MM.1S (cell line): ENCODE measurements at regions not wholly inside any gene's neighbourhood (a gene's known extent, or its start where the extent isn't known, plus 50 kb on each side); places are given as distances from the start of the nearest gene placed in this dataset.

ENCODE experiments used
- DNase-seq: peaks from one replicate; pipeline ENCODE4 v3.0.0-alpha.2; 2015
- H2AFZ ChIP-seq: fragments of 300-600 bp; sonication (generic); 2 replicates; pipeline ENCODE4 v1.6.0; 2016; ENCODE audit warnings: antibody characterized with exemption, low read length
- H3F3A ChIP-seq: fragments of 300-600 bp; sonication (generic); 2 replicates; pipeline ENCODE4 v1.6.1; 2016; ENCODE audit warnings: mild to moderate bottlenecking, antibody characterized with exemption, low read length, moderate library complexity, mixed read lengths; ENCODE audit not compliant: insufficient read depth
- H3K27ac ChIP-seq: fragments of 300-600 bp; sonication (generic); 2 replicates; pipeline ENCODE4 v1.5.1; 2016; ENCODE audit warnings: mild to moderate bottlenecking, low read length
- H3K27me3 ChIP-seq: fragments of 300-600 bp; sonication (generic); replicated peaks from 2 replicates; pipeline ENCODE4 v1.6.0; 2016; ENCODE audit warnings: low read length; ENCODE audit not compliant: insufficient read depth
- H3K36me3 ChIP-seq: fragments of 300-600 bp; sonication (generic); replicated peaks from 2 replicates; pipeline ENCODE4 v1.6.1; 2016; ENCODE audit warnings: mild to moderate bottlenecking, low read length, mixed read lengths; ENCODE audit not compliant: insufficient read depth
- H3K4me1 ChIP-seq: fragments of 300-600 bp; sonication (generic); 2 replicates; pipeline ENCODE4 v1.6.1; 2016; ENCODE audit warnings: low read length, mixed read lengths
- H3K4me2 ChIP-seq: fragments of 300-600 bp; sonication (generic); 2 replicates; pipeline ENCODE4 v1.6.0; 2016; ENCODE audit warnings: low read depth, low read length
- H3K4me3 ChIP-seq: fragments of 300-600 bp; sonication (generic); 2 replicates; pipeline ENCODE4 v1.5.1; 2016; ENCODE audit warnings: low read length, mixed read lengths
- H3K79me2 ChIP-seq: fragments of 300-600 bp; sonication (generic); 2 replicates; pipeline ENCODE4 v1.6.1; 2016; ENCODE audit warnings: mixed run types, low read length, mixed read lengths
- H3K9ac ChIP-seq: fragments of 300-600 bp; sonication (generic); 2 replicates; pipeline ENCODE4 v1.6.1; 2016; ENCODE audit warnings: low read length, mixed read lengths
- H3K9me2 ChIP-seq: fragments of 300-600 bp; sonication (generic); replicated peaks from 2 replicates; pipeline ENCODE4 v1.6.1; 2016; ENCODE audit warnings: mild to moderate bottlenecking, low read length, mixed read lengths; ENCODE audit not compliant: insufficient read depth
- H3K9me3 ChIP-seq: fragments of 300-600 bp; sonication (generic); replicated peaks from 2 replicates; pipeline ENCODE4 v1.6.1; 2016; ENCODE audit warnings: mild to moderate bottlenecking, low read length, mixed read lengths; ENCODE audit not compliant: insufficient read depth
- H4K20me1 ChIP-seq: fragments of 300-600 bp; sonication (generic); 2 replicates; pipeline ENCODE4 v1.6.1; 2016; ENCODE audit warnings: mild to moderate bottlenecking, low read length, moderate library complexity, mixed read lengths; ENCODE audit not compliant: insufficient read depth
- EZH2 ChIP-seq: fragments of 300-600 bp; sonication (generic); optimal IDR thresholded peaks from 2 replicates; pipeline ENCODE3; 2017; ENCODE audit warnings: low read depth, mild to moderate bottlenecking, antibody characterized with exemption, low read length, mixed read lengths
- EZH2phosphoT487 ChIP-seq: fragments of 300-600 bp; sonication (generic); IDR thresholded peaks from 2 replicates; pipeline ENCODE4 v1.6.1; 2018; ENCODE audit warnings: antibody characterized with exemption, low read length
- TF ChIP-seq, protein P1 (sequence below): fragments of 300-600 bp; sonication (generic); IDR thresholded peaks from 2 replicates; pipeline ENCODE4 v1.5.1; 2016; ENCODE audit warnings: antibody characterized with exemption, low read length, mixed read lengths

DNA sequence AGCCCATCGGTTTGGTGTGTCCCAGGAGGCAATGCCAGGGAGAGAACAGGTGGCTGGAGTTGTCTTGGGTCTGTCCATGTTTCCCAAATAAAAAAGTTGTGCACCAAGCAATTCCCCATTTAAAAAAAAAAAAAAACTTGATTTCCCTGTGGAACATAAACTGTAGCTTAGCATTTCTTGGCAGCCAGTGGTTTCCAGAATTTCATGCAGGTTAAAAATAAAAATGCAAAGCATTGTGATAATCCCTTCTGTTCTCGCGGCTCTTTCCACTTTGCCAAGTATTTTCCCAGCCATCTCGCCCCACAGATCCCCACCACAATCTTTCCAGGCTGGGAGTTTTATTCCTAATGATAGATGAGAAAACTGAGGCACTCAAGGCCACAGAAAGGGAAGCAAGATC, 51.4 kb upstream of the MSX1 start:
- Histone ChIP-seq H3K79me2 (no peaks in the 10 kb centered on the region), H3K9me3 (no peaks in the 10 kb centered on the region), H3K4me3 (no peak overlapping the region), H3K4me2 (no peak overlapping the region), H3K9me2 (no peaks in the 10 kb centered on the region), H3F3A (no peaks in the 10 kb centered on the region), H4K20me1 (no peaks in the 10 kb centered on the region), H3K9ac (no peak overlapping the region), H3K27ac (no peak overlapping the region), H3K4me1 (no peaks in the 10 kb centered on the region), H2AFZ (no peak overlapping the region), H3K36me3 (no peaks in the 10 kb centered on the region), H3K27me3 (no peaks in the 10 kb centered on the region)
- DNase-seq = no peak
- no peak for TF ChIP-seq EZH2
- no peak for TF ChIP-seq EZH2phosphoT487
- TF ChIP-seq, protein P1, sequence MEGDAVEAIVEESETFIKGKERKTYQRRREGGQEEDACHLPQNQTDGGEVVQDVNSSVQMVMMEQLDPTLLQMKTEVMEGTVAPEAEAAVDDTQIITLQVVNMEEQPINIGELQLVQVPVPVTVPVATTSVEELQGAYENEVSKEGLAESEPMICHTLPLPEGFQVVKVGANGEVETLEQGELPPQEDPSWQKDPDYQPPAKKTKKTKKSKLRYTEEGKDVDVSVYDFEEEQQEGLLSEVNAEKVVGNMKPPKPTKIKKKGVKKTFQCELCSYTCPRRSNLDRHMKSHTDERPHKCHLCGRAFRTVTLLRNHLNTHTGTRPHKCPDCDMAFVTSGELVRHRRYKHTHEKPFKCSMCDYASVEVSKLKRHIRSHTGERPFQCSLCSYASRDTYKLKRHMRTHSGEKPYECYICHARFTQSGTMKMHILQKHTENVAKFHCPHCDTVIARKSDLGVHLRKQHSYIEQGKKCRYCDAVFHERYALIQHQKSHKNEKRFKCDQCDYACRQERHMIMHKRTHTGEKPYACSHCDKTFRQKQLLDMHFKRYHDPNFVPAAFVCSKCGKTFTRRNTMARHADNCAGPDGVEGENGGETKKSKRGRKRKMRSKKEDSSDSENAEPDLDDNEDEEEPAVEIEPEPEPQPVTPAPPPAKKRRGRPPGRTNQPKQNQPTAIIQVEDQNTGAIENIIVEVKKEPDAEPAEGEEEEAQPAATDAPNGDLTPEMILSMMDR = no peak

DNA sequence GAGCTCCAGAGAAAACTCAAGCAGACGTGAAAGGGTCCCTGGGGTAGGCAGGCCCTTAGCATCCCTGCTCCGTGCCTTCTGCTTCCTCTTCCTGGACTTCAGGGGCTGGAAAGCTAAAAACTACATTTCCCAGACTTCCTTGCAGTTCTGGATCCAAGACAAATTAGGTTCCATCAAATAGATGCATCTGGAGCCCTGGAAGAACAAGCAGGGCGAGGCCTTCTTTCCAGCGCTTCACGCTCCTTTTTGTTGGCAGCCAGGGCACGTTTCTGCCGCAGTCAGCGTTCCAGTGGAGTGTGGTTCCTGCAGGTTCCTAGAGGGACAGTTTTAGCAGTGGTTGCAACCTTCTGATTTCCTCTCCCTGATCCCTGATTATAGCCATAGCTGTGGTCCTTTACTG, 53.6 kb upstream of the MSX1 start:
- Histone ChIP-seq H3K9ac (no peak overlapping the region), H2AFZ (no peak overlapping the region), H3K4me2 (no peak overlapping the region), H3K4me3 (no peak overlapping the region), H3F3A (no peaks in the 10 kb centered on the region), H3K27ac (no peak overlapping the region), H3K79me2 (no peaks in the 10 kb centered on the region), H3K9me3 (no peaks in the 10 kb centered on the region), H3K9me2 (no peaks in the 10 kb centered on the region), H4K20me1 (no peaks in the 10 kb centered on the region), H3K4me1 (no peaks in the 10 kb centered on the region), H3K36me3 (no peaks in the 10 kb centered on the region), H3K27me3 (no peaks in the 10 kb centered on the region)
- DNase-seq = no peak
- TF ChIP-seq EZH2 (no peak), EZH2phosphoT487 (no peak)
- TF ChIP-seq, protein P1 = no peak

DNA sequence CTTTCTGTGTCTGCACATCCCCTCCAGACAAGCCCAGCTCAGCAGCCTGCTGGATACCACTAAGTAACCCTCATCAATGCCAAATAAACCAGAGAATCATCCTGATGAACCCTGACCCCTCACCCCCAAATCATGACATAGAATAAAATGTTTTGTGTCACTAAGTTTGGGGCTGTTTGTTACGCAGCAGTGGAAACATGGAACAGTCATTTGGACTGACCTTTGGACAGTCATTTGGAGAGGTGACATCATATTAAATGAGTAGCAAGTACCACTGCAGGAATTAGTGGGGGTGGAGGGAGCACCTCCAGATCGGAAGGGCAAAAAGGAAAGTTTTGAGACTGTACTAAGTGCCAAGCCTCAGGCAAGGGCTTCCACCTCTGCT, 55.6 kb upstream of the MSX1 start:
- no peak for DNase-seq
- TF ChIP-seq, protein P1 = no peak
- no peak for TF ChIP-seq EZH2
- Histone ChIP-seq H3K4me2 (no peak overlapping the region), H3K4me1 (no peaks in the 10 kb centered on the region), H3K36me3 (no peaks in the 10 kb centered on the region), H3K27ac (no peak overlapping the region), H3K9ac (no peak overlapping the region), H3F3A (no peaks in the 10 kb centered on the region), H4K20me1 (no peaks in the 10 kb centered on the region), H3K4me3 (no peak overlapping the region), H3K79me2 (no peaks in the 10 kb centered on the region), H3K9me3 (no peaks in the 10 kb centered on the region), H3K27me3 (no peaks in the 10 kb centered on the region), H3K9me2 (no peaks in the 10 kb centered on the region), H2AFZ (no peak overlapping the region)
